DND-41 (cell line): ENCODE measurements at regions not wholly inside any gene's neighbourhood (a gene's known extent, or its start where the extent isn't known, plus 50 kb on each side); places are given as distances from the start of the nearest gene placed in this dataset.
"Not testable (repeated sequence)": the region's sequence is repeated elsewhere in the genome, so short reads cannot be mapped to it uniquely, and the experiment has no call there.

Source experiments
- EZH2 ChIP-seq: IDR thresholded peaks from 3 replicates; pipeline ENCODE4 v1.6.1; 2012; ENCODE audit warnings: borderline replicate concordance, low read depth, mild to moderate bottlenecking, moderate library complexity, low read length, inconsistent platforms; ENCODE audit not compliant: severe bottlenecking
- TF ChIP-seq, protein P1 (sequence below): IDR thresholded peaks from 2 replicates; pipeline ENCODE4 v1.5.1; 2012; ENCODE audit warnings: borderline replicate concordance, low read length, moderate library complexity, mild to moderate bottlenecking; ENCODE audit not compliant: poor library complexity, severe bottlenecking; ENCODE audit errors: extremely low read depth

GRCh38 chr21:6561168-6561567, 3960.2 kb upstream of the TPTE start:
- TF ChIP-seq, protein P1, sequence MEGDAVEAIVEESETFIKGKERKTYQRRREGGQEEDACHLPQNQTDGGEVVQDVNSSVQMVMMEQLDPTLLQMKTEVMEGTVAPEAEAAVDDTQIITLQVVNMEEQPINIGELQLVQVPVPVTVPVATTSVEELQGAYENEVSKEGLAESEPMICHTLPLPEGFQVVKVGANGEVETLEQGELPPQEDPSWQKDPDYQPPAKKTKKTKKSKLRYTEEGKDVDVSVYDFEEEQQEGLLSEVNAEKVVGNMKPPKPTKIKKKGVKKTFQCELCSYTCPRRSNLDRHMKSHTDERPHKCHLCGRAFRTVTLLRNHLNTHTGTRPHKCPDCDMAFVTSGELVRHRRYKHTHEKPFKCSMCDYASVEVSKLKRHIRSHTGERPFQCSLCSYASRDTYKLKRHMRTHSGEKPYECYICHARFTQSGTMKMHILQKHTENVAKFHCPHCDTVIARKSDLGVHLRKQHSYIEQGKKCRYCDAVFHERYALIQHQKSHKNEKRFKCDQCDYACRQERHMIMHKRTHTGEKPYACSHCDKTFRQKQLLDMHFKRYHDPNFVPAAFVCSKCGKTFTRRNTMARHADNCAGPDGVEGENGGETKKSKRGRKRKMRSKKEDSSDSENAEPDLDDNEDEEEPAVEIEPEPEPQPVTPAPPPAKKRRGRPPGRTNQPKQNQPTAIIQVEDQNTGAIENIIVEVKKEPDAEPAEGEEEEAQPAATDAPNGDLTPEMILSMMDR = not testable (repeated sequence)
- TF ChIP-seq EZH2 = not testable (repeated sequence)
